HepG2 (cell line): ENCODE measurements at regions not wholly inside any gene's neighbourhood (a gene's known extent, or its start where the extent isn't known, plus 50 kb on each side); places are given as distances from the start of the nearest gene placed in this dataset.

Experiments
- ATAC-seq: fragments of 200-7000 bp; cut with Tn5 transposase; 3 replicates; pipeline ENCODE4 v1.9.1; 2020; ENCODE audit warnings: mild to moderate bottlenecking, moderate library complexity
- BruUV-seq: library from RNA; stranded (reverse); fragments of 400-500 nt; replicated peaks from 2 replicates; lab custom pipeline; 2021; lab: Mats Ljungman, UMichigan
- CTCF ChIA-PET: fragments of 300-600 bp; formaldehyde crosslinking; extraction: SDS; loops from one replicate; lab custom pipeline; 2021; ENCODE audit warnings: low total read pairs, inconsistent platforms, low intra/inter-chr PET ratio; lab: Yijun Ruan, JAX
- POLR2A ChIA-PET: fragments of 350-600 bp; sonication (Branson Sonifier 250); formaldehyde crosslinking; loops from one replicate; lab custom pipeline; 2020; ENCODE audit warnings: antibody characterized with exemption, inconsistent platforms; lab: Yijun Ruan, JAX
- DNase-seq: peaks from one replicate; pipeline ENCODE4 v3.0.0-alpha.2; 2015; ENCODE audit warnings: low spot score
- FAIRE-seq: peaks from 3 replicates; lab custom pipeline; 2011; peaks lifted over from hg19 to GRCh38; lab: Jason Lieb, UNC
- H2AFZ ChIP-seq: one replicate; pipeline ENCODE4 v1.6.1; 2011; ENCODE audit warnings: low read length, inconsistent platforms
- H3K27ac ChIP-seq: fragments of 300-600 bp; 3 replicates; pipeline ENCODE4 v1.8.0; 2011; ENCODE audit warnings: mixed run types, mild to moderate bottlenecking, mixed read lengths, low read length, inconsistent platforms; ENCODE audit not compliant: insufficient read depth; ENCODE audit errors: extremely low read length
- H3K27me3 ChIP-seq, 2 experiments: fragments of 200-600 bp in 1 of 2; 2 replicates in 1 of 2; 3 replicates in 1 of 2; pipeline versions ENCODE4 v1.6.0 to v1.8.0; 2011; ENCODE audit warnings: low read length in 2 of 2, mild to moderate bottlenecking in 2 of 2, moderate library complexity in 2 of 2, inconsistent platforms in 1 of 2; ENCODE audit not compliant: insufficient read depth in 2 of 2, control insufficient read depth in 1 of 2
- H3K36me3 ChIP-seq, 2 experiments: fragments of 200-600 bp in 1 of 2; replicated peaks in 1 of 2; 2 replicates in 1 of 2; 3 replicates in 1 of 2; pipeline versions ENCODE4 v1.5.1 to v1.8.0; 2011; ENCODE audit warnings: low read length in 2 of 2, inconsistent platforms in 1 of 2; ENCODE audit not compliant: insufficient read depth in 2 of 2, control insufficient read depth in 1 of 2
- H3K4me1 ChIP-seq: 2 replicates; pipeline ENCODE4 v1.5.1; 2012; ENCODE audit warnings: low read length, inconsistent platforms; ENCODE audit not compliant: insufficient read depth
- H3K4me2 ChIP-seq: 2 replicates; pipeline ENCODE4 v1.6.0; 2011; ENCODE audit warnings: low read depth, low read length, inconsistent platforms
- H3K4me3 ChIP-seq, 3 experiments: fragments of 200-600 bp in 1 of 3; sonication (generic), shearing (Covaris generic) in 1 of 3; replicated peaks in 1 of 3; 2 replicates each; pipeline ENCODE4 v1.5.1; 2011 to 2016; ENCODE audit warnings: low read length in 3 of 3, inconsistent platforms in 2 of 3, low read depth in 2 of 3, mild to moderate bottlenecking in 2 of 3, control low read depth in 1 of 3, mixed read lengths in 1 of 3; ENCODE audit not compliant: insufficient read depth in 1 of 3
- H3K79me2 ChIP-seq: one replicate; pipeline ENCODE4 v1.6.1; 2011; ENCODE audit warnings: low read length, inconsistent platforms; ENCODE audit not compliant: insufficient read depth
- H3K9ac ChIP-seq: 2 replicates; pipeline ENCODE4 v1.6.0; 2011; ENCODE audit warnings: mild to moderate bottlenecking, low read depth, low read length, inconsistent platforms; ENCODE audit not compliant: insufficient read depth
- H3K9me3 ChIP-seq: 2 replicates; pipeline ENCODE4 v1.5.1; 2012; ENCODE audit warnings: mild to moderate bottlenecking, low read length
- H4K20me1 ChIP-seq: 2 replicates; pipeline ENCODE4 v1.6.0; 2011; ENCODE audit warnings: inconsistent platforms, mild to moderate bottlenecking, low read length, moderate library complexity; ENCODE audit not compliant: insufficient read depth
- CSRNP1 ChIP-seq: sonication (generic); formaldehyde crosslinking; IDR thresholded peaks from 2 replicates; pipeline ENCODE4 v1.8.1; 2023; ENCODE audit warnings: mild to moderate bottlenecking, missing genetic modification reagents
- DPF2 ChIP-seq: sonication (generic); formaldehyde crosslinking; IDR thresholded peaks from 2 replicates; pipeline ENCODE4 v1.4.0; 2020; ENCODE audit warnings: mild to moderate bottlenecking, low read depth, missing genetic modification reagents, borderline replicate concordance
- EP300 ChIP-seq, 3 experiments: sonication (generic) in 1 of 3; formaldehyde crosslinking in 1 of 3; IDR thresholded peaks; 2 replicates each; pipeline versions ENCODE4 v1.5.1 to v1.6.1; 2011 to 2020; ENCODE audit warnings: low read depth in 2 of 3, low read length in 2 of 3, borderline replicate concordance in 1 of 3, improper control_type of control experiment in 1 of 3, mild to moderate bottlenecking in 1 of 3, missing genetic modification reagents in 1 of 3, moderate library complexity in 1 of 3
- MAFF ChIP-seq: IDR thresholded peaks from 2 replicates; pipeline ENCODE4 v1.6.1; 2011; ENCODE audit warnings: low read depth, low read length, improper control_type of control experiment
- MXD3 ChIP-seq: IDR thresholded peaks from 2 replicates; pipeline ENCODE4 v1.6.1; 2016; ENCODE audit warnings: mild to moderate bottlenecking, missing biosample characterization, missing genetic modification reagents
- NCOA5 ChIP-seq: sonication (generic); formaldehyde crosslinking; IDR thresholded peaks from 2 replicates; pipeline ENCODE4 v1.4.0; 2020; ENCODE audit warnings: missing genetic modification reagents
- PAXIP1 ChIP-seq: sonication (generic); formaldehyde crosslinking; conservative IDR thresholded peaks from 2 replicates; pipeline ENCODE4 v1.4.0; 2020; ENCODE audit warnings: mild to moderate bottlenecking, missing genetic modification reagents, moderate library complexity
- RCOR2 ChIP-seq: IDR thresholded peaks from 2 replicates; pipeline ENCODE4 v1.6.1; 2016; ENCODE audit warnings: missing biosample characterization, missing genetic modification reagents
- ZFP91 ChIP-seq: sonication (generic); formaldehyde crosslinking; IDR thresholded peaks from 2 replicates; pipeline ENCODE4 v1.9.0; 2022; ENCODE audit warnings: missing genetic modification reagents, mild to moderate bottlenecking, borderline replicate concordance
- ZNF503 ChIP-seq: sonication (generic); formaldehyde crosslinking; IDR thresholded peaks from 2 replicates; pipeline ENCODE4 v1.4.0; 2020; ENCODE audit warnings: missing genetic modification reagents
- ZNF639 ChIP-seq: conservative IDR thresholded peaks from 2 replicates; pipeline ENCODE4 v1.6.1; 2018; ENCODE audit warnings: missing genetic modification reagents
- WGBS: methylation state at CpG from one replicate; pipeline ENCODE4 v1.1.6; 2017; ENCODE audit warnings: low lambda C conversion rate; 5-methylcytosine and 5-hydroxymethylcytosine counted together
- in situ Hi-C: cut with HindIII; loops from 2 replicates; pipeline ENCODE4 v1.10.0; 2017; ENCODE audit warnings: low pct_unique_long_range_greater_than_20kb; ENCODE audit not compliant: extremely low pct_ligation_motif_present
- intact Hi-C: fragments of 100-400 bp; cut with micrococcal nuclease; formaldehyde crosslinking; loops from one replicate; pipeline ENCODE4 v1.10.0; 2022; ENCODE audit not compliant: unreplicated experiment

- no peaks in the 10 kb centered on the region for H3K27me3 ChIP-seq
- no peaks in the 10 kb centered on the region for H4K20me1 ChIP-seq
- intact Hi-C loops (no loop called here), in situ Hi-C loops (no loop called here)
- no peak for ATAC-seq
- no peaks in the 10 kb centered on the region for H3K9me3 ChIP-seq
- H3K79me2 ChIP-seq, result no peaks in the 10 kb centered on the region
- no peaks in the 10 kb centered on the region for H3K4me1 ChIP-seq
- TF ChIP-seq DPF2 (CRISPR knock-in tag), result no peak
- TF ChIP-seq ZFP91, result no peak
- no peak for TF ChIP-seq ZNF639 (CRISPR knock-in tag)
- no peak for TF ChIP-seq CSRNP1 (CRISPR knock-in tag)
- no peak for TF ChIP-seq EP300 (IDR thresholded peaks at IDR 0.05; ENCODE audit: low read depth in 2 of 2, low read length in 2 of 2)
- TF ChIP-seq EP300 (CRISPR knock-in tag; IDR thresholded peaks at IDR 0.05; ENCODE audit: borderline replicate concordance), result no peak
- TF ChIP-seq ZNF503 (CRISPR knock-in tag), result no peak
- TF ChIP-seq PAXIP1 (CRISPR knock-in tag), result no peak
- no peak for TF ChIP-seq RCOR2 (CRISPR knock-in tag)
- TF ChIP-seq MXD3 (CRISPR knock-in tag), result no peak
- TF ChIP-seq NCOA5 (CRISPR knock-in tag), result no peak
- no peak for TF ChIP-seq MAFF
- no peak overlapping the region for H3K9ac ChIP-seq
- FAIRE-seq, result no peak
- CTCF ChIA-PET, result no interaction called here
- no peak overlapping the region for H3K27ac ChIP-seq
- no TSS peak for BruUV-seq
- no peak overlapping the region for H3K4me3 ChIP-seq
- no peak overlapping the region for H3K4me2 ChIP-seq
- no peak overlapping the region for H2AFZ ChIP-seq
- under 1% methylated on average over 6 of the region's 6 CpGs for WGBS
- POLR2A ChIA-PET, result no interaction called here
- H3K36me3 ChIP-seq, result no peaks in the 10 kb centered on the region
- no peak for DNase-seq
These were observed 482.7 kb downstream of the SLITRK6 start for GRCh38 chr13:85316506-85317025.
